NB4 (cell line): ENCODE measurements at regions not wholly inside any gene's neighbourhood (a gene's known extent, or its start where the extent isn't known, plus 50 kb on each side); places are given as distances from the start of the nearest gene placed in this dataset.

Experiments
- CTCF ChIP-seq: IDR thresholded peaks from one replicate; pipeline ENCODE4 v1.5.1; 2012; ENCODE audit warnings: low read depth, low read length
- MAX ChIP-seq: IDR thresholded peaks from 2 replicates; pipeline ENCODE4 v1.6.1; 2011; ENCODE audit warnings: low read depth, low read length
- MYC ChIP-seq: IDR thresholded peaks from 2 replicates; pipeline ENCODE4 v1.6.1; 2011; ENCODE audit warnings: low read depth, low read length
- POLR2A ChIP-seq: IDR thresholded peaks from 2 replicates; pipeline ENCODE4 v1.6.1; 2011; ENCODE audit warnings: mild to moderate bottlenecking; ENCODE audit not compliant: insufficient read length; ENCODE audit errors: extremely low read depth

DNA sequence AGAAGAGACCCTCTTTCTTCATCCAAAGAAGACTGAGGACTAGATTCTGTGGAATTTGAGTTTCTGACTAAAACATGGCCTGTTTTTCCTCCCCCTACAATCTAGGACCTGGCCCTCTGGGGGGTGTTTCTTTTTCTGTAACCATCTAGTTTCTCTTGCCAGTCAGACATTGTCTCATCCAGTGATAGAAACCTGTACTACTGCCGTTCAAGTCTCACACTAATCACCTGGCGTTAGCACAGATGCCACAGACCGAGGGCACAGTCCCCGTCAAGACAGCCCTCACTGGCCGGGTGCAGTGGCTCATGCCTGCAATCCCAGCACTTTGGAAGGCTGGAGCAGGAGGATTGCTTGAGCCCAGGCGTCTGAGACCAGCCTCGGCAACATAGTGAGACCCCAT is 126.9 kb upstream of the NDUFV2 start:
- TF ChIP-seq CTCF = no peak
- TF ChIP-seq MYC = no peak
- TF ChIP-seq POLR2A = no peak
- no peak for TF ChIP-seq MAX
